ENCODE measurements at regions not wholly inside any gene's neighbourhood (a gene's known extent, or its start where the extent isn't known, plus 50 kb on each side); places are given as distances from the start of the nearest gene placed in this dataset.

DNA sequence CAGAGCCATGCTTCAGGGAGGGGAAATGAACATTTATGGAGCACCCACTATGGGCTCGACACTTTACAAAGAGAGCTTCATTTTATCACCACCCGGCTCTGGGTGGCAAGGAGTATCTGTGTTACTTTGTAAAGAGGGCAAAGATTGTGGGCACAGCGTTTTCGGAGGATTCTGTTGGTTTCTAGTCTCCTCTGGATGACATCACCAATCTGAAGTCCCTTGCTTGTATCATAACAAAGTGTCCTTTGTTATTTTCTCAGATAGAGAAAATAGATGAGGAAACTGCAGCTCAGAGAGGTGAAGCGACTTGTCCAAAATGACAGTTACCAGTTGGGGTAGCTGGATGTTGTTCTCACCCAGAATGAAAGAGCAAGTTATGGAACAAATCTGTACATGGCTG lies 162.8 kb downstream of the GLI2 start:
- Mint-ChIP-seq H3K27me3 (no peaks in the 10 kb centered on the region), H3K36me3 (ENCODE audit: low read depth) (no peaks in the 10 kb centered on the region), H3K4me3 (no peak overlapping the region), H3K9me3 (no peaks in the 10 kb centered on the region), H3K27ac (no peak overlapping the region), H3K4me1 (no peaks in the 10 kb centered on the region)
- intact Hi-C loops (cut with micrococcal nuclease) = no loop called here
- ChIA-PET POLR2A (no interaction called here), CTCF (no interaction called here)
- ATAC-seq (ENCODE audit: low read depth) (no peak), DNase-seq (no peak)
- TF ChIP-seq CTCF (IDR thresholded peaks at IDR 0.05) = no peak

DNA sequence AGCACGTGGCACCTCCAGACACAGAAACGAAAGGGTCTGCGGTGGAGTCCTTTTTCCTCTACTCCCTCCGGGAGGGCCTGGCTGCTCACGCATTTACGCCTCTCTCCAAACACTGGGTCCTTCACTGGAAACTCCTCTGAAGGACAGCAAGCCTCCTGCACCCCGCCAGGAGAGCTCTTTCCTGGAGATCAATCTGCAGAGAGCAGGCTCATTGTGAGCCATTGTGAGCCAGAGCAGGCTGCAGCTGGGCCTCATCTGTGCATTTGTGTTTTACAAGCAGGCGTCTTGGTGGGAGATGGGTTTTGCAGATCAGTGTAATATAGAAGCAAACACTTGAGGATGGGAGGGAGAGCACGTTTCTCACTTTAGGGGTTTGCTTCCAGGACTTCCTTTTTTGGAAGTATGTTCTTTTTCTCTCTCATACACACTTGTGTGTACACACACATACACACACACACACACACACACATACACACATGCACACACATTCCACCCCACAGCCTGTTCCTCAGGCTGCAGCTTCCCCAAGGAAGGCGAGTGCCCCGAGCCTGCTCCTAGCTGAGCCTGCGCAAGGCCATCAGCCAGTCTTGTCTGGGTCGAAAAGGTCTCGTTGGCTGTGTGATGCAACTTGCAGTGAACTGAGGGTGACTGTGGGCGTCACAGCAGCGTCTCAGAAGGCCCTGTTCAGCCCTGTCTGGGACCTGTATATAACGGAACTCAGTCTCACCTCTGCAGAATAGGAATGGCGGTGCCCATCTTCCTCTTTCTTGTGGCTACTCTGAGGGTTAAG lies 163.5 kb downstream of the GLI2 start:
- no peak for TF ChIP-seq CTCF (IDR thresholded peaks at IDR 0.05)
- no peak for ATAC-seq (ENCODE audit: low read depth)
- intact Hi-C loops (cut with micrococcal nuclease) = no loop called here
- no peaks in the 10 kb centered on the region for H3K9me3 Mint-ChIP-seq
- H3K27ac Mint-ChIP-seq = no peak overlapping the region
- no peaks in the 10 kb centered on the region for H3K4me1 Mint-ChIP-seq
- no peak for DNase-seq
- no peaks in the 10 kb centered on the region for H3K27me3 Mint-ChIP-seq
- no peaks in the 10 kb centered on the region for H3K36me3 Mint-ChIP-seq (ENCODE audit: low read depth)
- POLR2A ChIA-PET = no interaction called here
- CTCF ChIA-PET = no interaction called here
- H3K4me3 Mint-ChIP-seq = no peak overlapping the region

DNA sequence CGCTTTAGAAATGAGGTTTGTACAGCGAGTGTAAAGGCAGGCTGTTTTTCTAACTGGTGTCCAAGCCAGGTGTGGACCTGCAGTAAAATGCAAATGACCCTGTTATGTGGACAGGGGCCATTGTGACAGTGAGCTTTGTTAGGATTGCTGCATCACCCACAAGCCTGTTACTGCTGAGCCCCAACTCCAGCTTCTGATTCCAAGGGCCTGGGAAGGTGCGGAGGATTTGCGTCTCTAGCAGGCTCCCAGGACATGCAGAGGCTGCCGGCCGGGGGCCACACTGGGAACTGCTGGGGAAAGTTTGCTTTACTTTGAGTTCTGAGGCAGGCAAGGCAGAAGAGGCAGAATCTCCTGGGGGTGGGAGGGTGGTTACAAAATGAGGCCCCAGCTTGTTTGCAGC lies 164.1 kb downstream of the GLI2 start:
- ATAC-seq (ENCODE audit: low read depth) (no peak), DNase-seq (no peak)
- POLR2A ChIA-PET = no interaction called here
- TF ChIP-seq CTCF (IDR thresholded peaks at IDR 0.05) = no peak
- Mint-ChIP-seq H3K9me3 (no peaks in the 10 kb centered on the region), H3K36me3 (ENCODE audit: low read depth) (no peaks in the 10 kb centered on the region), H3K4me3 (no peak overlapping the region), H3K4me1 (no peaks in the 10 kb centered on the region), H3K27ac (no peak overlapping the region), H3K27me3 (no peaks in the 10 kb centered on the region)
- intact Hi-C loops (cut with micrococcal nuclease) = no loop called here
- CTCF ChIA-PET = no interaction called here

DNA sequence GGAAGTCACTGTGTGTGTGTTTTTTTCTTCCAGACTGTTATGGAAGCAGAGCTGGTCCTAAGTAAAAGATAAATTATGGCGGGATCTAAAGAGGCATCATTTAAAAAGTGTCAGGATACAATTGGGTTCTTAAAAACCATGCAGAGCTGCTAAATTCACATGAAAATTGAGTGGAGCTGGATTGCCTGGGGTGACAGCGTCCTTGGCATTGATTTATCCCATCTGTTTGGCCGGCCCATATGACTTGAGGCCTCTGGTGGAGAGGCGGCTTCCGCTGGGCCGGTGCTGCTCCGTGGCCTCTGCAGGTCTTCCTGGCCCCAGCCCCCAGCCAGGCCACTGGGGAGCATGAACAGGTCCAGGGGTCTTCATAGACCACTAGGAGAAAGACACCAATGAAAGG lies 165.5 kb downstream of the GLI2 start:
- DNase-seq = no peak
- Mint-ChIP-seq H3K9me3 (no peaks in the 10 kb centered on the region), H3K27me3 (no peaks in the 10 kb centered on the region), H3K36me3 (ENCODE audit: low read depth) (no peaks in the 10 kb centered on the region), H3K4me3 (no peak overlapping the region), H3K27ac (no peak overlapping the region), H3K4me1 (no peaks in the 10 kb centered on the region)
- ChIA-PET CTCF (no interaction called here), POLR2A (no interaction called here)
- TF ChIP-seq CTCF (IDR thresholded peaks at IDR 0.05) = no peak
- no peak for ATAC-seq (ENCODE audit: low read depth)
- intact Hi-C loops (cut with micrococcal nuclease) = no loop called here

- H3K27ac Mint-ChIP-seq = no peak overlapping the region
- POLR2A ChIA-PET = no interaction called here
- ATAC-seq (ENCODE audit: low read depth) (no peak), DNase-seq (no peak)
- H3K4me1 Mint-ChIP-seq = no peaks in the 10 kb centered on the region
- H3K9me3 Mint-ChIP-seq = no peaks in the 10 kb centered on the region
- H3K4me3 Mint-ChIP-seq = no peak overlapping the region
- CTCF ChIA-PET = no interaction called here
- intact Hi-C loops (cut with micrococcal nuclease) = no loop called here
- H3K27me3 Mint-ChIP-seq = no peaks in the 10 kb centered on the region
- no peaks in the 10 kb centered on the region for H3K36me3 Mint-ChIP-seq (ENCODE audit: low read depth)
- no peak for TF ChIP-seq CTCF (IDR thresholded peaks at IDR 0.05)
These were observed 166.9 kb downstream of the GLI2 start for GRCh38 chr2:120902592-120902991.
